Endothelial cell of hepatic sinusoid (primary cell): ENCODE measurements at regions not wholly inside any gene's neighbourhood (a gene's known extent, or its start where the extent isn't known, plus 50 kb on each side); places are given as distances from the start of the nearest gene placed in this dataset.
"Not testable (repeated sequence)": the region's sequence is repeated elsewhere in the genome, so short reads cannot be mapped to it uniquely, and the experiment has no call there.

Source experiments
- in situ Hi-C: cut with HindIII; loops from 2 replicates; pipeline ENCODE4 v1.10.0; 2017; ENCODE audit warnings: low sequenced_read_pairs

- in situ Hi-C loops: no loop called here
These were observed 1444.5 kb downstream of the BRINP3 start for GRCh38 chr1:189033169-189033568.

DNA sequence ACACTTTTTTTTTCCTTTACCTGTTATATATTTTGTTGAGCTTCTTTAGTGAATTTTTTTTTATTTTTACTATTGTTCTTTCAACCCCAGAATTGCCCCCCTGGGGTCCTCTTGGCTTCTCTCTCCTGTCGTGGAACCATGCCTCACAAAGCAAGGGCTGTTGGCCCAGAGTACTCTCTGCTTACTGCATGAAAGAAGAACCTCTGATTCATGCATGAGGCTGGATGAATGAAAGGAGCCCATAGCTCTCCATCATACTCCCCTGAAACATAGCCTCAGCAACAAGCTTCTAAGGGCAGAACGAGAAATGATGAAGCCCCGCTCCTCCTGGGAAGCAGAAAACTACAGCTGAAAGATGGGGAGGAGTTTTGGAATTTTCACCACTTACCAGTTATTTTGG is 1441.0 kb downstream of the BRINP3 start:
- in situ Hi-C loops: no loop called here

- in situ Hi-C loops: no loop called here
These were observed 1431.5 kb downstream of the BRINP3 start for GRCh38 chr1:189046127-189046526.

GRCh38 chr1:189084811-189085210 is 1392.9 kb downstream of the BRINP3 start:
- in situ Hi-C loops: no loop called here

DNA sequence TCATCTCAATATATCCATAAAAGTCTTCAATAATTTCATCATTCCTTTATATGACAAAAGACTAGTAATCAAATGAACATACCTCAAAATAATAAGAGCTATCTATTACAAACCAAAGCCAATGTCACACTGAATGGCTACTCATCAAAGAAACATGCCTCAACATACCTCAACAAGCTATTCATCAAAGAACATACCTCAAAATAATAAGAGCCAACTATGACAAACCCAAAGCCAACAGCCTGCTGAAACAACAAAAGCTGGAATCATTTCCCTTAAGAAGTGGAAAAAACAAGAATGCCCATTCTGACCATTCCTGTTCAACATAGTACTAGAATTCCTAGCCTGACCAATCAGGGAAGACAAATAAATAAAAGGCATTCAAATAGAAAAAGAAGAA is 1373.7 kb downstream of the BRINP3 start:
- in situ Hi-C loops: no loop called here

DNA sequence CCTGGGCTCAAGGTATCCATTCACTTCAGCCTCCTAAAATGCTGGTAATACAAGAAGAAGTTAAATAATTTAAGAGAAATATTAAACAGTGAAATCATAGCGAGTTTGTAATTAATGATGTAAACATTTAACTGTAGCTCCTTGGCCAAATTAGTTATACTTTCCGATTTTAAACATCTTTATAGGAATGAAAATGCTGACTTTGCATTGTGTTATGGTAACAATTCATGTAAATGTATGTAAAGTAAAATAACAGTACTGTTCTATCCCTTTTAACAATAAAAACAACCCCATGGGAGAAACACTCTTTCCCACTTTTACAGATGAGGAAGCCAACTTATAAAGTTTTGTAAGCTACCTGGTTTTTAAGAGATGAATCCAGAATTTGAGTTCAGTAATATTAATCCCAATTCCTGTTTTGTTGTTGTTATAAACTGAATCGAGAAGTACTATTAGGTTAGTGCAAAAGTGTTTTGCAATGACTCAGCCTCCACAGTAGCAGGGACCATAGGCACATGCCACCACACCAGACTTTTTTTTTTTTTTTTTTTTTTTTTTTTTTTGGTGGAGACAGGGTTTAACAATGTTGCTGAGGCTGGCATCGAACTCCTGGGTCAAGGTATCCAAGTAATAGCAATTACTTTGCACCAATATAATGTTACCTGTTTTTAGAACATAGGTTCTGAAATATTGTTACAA is 1360.4 kb downstream of the BRINP3 start:
- in situ Hi-C loops: no loop called here

GRCh38 chr1:189121941-189122340 is 1355.7 kb downstream of the BRINP3 start:
- in situ Hi-C loops: no loop called here

GRCh38 chr1:189125694-189126093 is 1352.0 kb downstream of the BRINP3 start:
- in situ Hi-C loops: no loop called here

DNA sequence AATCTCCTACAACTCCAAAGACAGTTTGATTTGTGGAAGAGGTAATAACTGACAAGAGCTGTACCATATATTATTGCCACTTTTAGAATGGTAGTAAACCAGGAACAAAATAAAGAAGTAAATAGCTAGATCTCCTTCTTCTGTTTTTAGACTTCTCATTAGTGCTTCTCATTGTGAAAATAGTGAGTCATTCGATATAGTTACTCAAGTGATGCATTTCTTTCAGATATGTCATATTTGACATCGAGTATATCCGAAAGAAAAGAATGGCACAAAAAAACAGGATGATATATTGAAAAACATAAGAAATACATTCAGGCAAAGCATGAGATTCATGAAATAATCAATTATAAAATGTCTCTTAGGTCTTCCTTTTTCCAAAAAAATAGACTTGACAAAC is 1346.1 kb downstream of the BRINP3 start:
- in situ Hi-C loops: no loop called here

DNA sequence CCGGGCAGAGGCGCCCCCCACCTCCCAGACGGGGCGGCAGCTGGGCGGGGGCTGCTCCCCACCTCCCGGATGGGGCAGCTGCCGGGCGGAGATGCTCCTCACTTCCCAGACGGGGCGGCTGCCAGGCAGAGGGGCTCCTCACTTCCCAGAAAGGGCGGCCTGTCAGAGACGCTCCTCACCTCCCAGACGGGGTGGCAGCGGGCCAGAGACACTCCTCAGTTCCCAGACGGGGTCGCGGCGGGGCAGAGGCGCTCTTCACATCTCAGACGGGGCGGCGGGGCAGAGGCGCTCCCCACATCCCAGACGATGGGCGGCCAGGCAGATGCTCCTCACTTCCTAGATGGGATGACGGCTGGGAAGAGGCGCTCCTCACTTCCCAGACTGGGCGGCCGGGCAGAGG is 1337.9 kb downstream of the BRINP3 start:
- in situ Hi-C loops: not testable (repeated sequence)

- in situ Hi-C loops: no loop called here
These were observed 1336.6 kb downstream of the BRINP3 start for GRCh38 chr1:189141056-189141455.

DNA sequence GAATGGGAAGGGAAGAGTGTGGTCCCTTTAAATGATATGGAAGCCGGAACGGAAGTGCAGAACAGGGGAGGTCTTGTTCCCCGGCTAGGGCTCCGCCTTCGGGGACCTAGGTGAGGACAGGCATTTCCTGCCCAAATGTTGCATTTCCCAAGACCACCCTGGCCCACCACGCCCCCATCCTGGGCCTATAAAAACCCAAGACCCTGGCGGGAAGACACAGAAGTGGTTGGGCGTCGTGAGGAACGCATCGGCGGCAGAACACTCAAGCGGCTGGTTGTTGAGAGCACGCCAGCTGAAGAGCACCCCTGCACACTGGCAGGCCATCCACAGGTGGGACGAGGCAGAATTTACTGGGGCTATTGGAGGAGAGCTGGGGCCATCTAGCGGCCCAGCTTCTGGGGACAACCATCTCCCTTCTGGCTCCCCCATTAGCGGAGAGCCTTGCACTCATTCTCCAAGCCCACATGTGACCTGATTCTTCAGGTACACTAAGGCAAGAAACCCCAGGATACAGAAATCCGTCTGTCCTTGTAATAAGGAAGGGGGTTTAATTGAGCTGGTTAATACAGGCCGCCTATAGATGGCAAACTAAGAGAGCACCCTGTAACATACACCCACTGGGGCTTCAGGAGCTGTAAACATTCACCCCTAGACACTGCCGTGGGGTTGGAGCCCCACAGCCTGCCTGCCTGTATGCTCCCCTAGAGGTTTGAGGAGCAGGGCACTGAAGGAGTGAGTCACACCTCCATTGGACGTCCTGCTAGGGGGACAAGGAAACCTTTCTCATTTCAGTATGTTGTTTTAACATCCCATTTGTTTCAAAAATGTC is 1327.9 kb downstream of the BRINP3 start:
- in situ Hi-C loops: no loop called here

DNA sequence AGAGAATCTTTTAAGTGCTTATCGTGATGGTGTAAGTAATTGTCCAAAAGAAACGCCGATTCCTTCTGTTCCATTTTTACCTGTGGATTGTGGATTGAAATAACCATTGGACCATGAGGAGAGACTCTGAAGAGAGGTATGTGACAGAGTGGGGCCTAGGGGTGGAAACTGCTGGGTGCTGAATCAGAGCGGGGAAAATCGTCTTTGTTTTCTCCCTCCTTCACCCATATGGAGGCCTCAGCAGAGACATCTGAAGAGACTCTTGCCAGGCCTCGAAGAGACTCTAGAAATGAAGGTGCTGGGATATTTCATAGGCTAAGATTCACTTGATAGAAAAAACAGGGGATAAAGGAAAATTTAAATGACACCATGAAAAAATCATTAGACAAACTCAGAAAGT is 1327.0 kb downstream of the BRINP3 start:
- in situ Hi-C loops: no loop called here

- in situ Hi-C loops: no loop called here
These were observed 1326.3 kb downstream of the BRINP3 start for GRCh38 chr1:189151361-189151760.

GRCh38 chr1:189152685-189153084 is 1325.0 kb downstream of the BRINP3 start:
- in situ Hi-C loops: no loop called here

DNA sequence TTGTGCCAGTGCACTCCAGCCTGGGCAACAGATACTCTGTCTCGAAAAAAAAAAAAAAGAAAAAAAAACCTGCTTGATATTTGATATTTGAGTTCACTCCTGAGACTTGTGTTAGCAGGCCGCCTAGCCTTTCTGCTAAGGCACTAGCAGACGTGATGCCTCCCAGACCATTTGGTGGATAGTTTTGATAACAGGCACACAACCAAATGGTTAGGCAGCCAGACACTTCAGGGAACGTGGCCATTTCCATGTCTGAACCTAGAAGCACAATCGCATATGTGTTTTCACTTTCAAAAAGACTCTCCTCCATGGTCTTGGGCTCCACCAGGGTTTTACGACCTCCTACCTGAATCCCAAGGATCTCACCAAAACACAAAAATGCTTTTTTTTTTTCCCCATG is 1319.5 kb downstream of the BRINP3 start:
- in situ Hi-C loops: no loop called here

DNA sequence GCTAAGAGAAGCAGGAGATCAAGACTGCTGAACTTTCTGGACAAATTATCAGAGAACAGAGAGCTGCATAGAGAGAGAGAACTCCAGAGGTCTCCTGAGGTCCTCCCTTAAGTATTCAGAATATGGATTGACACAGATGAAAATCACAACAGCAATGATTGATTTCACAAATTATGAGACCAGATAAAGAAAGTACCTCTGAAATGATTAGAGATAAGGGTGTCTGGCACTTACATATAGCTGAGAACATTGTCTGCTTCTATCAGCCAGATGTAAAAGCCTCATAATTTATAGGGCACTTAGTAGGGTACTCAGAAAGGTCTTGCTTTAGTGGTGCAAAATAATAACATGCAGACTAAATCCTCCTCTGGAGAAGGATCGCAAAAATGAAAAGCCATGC is 1301.8 kb downstream of the BRINP3 start:
- in situ Hi-C loops: no loop called here

DNA sequence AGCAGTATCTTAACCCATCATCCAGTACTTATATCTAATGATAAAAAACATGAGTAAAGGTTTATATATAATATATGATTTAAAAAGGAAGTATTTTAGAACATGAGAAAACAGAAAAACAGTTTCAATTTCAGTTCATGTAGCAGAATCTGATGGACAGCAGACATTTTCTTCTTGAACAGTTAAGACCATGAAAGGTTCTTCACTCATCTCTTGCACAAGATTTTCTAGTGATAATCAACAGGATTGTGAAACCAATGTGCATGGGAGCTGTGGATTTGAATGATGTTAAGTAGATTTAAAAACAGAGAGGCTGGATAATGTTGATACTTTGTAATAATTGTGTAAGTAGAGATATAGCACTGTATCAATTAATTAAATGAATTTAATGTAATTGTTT is 1297.6 kb downstream of the BRINP3 start:
- in situ Hi-C loops: no loop called here

- in situ Hi-C loops: no loop called here
These were observed 1292.6 kb downstream of the BRINP3 start for GRCh38 chr1:189185097-189185496.

DNA sequence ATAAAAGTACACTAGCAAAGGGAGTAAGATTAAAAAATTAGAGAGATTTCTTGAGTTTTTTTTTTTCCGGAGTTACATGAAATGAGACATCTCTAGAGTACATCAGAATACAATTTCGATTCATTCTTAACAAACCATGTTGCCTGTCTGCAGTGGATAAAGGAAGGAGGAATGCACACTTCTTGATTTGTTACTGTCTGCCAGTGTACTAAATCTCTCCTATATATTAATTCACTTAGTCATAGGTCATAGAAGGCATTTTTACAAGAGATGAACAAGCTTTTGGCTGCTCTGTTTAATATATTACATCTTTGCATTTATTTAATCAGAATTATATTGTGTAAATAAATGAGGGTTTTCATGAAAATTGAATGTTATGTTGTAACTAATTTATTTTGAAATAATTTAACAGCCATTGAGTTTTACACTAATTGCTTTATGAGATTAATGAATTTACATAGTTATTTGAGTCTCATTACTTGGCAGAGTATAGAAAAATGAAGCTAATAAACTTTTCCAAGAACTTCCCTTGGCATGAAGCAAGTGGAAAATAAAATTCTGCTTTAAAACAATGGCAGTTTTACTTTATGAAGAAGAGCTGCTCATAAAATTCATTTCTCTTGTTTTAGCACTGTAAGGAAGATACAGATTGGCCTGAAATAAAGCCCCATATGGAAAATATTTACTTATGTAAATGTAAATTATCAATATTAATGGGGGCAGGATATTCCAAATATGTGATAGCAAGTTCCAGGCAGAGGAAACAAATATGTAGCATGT is 1284.7 kb downstream of the BRINP3 start:
- in situ Hi-C loops: no loop called here

DNA sequence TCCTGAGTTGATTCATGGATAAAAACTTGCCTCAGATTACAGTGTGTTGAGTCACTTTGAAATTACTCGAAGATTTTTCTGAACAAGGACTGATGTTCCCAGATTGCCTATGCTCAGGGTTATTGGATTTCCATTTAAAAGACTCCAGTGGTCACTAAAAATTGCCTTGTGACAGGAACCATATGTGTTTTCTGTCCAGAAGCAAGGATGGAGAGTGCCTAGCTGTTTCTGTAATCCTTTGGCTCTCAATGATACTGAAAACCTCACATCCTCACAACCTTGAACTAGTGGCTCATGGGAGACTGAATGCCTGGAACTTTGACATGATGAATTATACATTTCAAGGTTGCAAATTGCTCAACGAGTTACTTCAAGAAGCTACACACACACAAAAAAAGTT is 1271.8 kb downstream of the BRINP3 start:
- in situ Hi-C loops: no loop called here

- in situ Hi-C loops: no loop called here
These were observed 1271.0 kb downstream of the BRINP3 start for GRCh38 chr1:189206617-189207016.
